DMS153 treated with DMSO at 0.1 percent for 48 hours (cell line): ENCODE measurements at regions not wholly inside any gene's neighbourhood (a gene's known extent, or its start where the extent isn't known, plus 50 kb on each side); places are given as distances from the start of the nearest gene placed in this dataset.

ENCODE experiments used
- DNase-seq: peaks from one replicate; lab custom pipeline; 2025; ENCODE audit not compliant: unreplicated experiment; lab: John Stamatoyannopoulos, UW

- no peak for DNase-seq
Observed at GRCh38 chr11:43602670-43603069, 77.9 kb upstream of the HSD17B12 start.

DNA sequence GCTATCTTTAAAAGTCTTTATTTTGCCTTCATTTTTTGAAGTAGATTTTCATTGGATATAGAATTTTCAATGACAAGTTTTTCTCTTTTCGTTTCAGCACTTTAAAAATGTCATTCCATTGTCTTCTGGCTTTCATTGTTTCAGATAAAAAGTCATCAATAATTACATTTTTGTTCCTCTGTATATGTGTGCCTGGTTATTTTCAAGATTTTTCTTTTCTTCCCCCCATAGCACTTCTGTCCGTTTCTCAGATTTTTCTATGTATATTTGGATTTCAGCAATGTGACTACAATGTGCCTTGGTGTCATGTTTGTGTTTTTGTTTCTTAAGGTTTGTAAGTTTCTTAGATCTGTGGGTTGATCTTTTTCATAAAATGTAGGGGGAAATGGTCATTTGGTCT, 66.3 kb upstream of the HSD17B12 start:
- DNase-seq, result no peak

DNA sequence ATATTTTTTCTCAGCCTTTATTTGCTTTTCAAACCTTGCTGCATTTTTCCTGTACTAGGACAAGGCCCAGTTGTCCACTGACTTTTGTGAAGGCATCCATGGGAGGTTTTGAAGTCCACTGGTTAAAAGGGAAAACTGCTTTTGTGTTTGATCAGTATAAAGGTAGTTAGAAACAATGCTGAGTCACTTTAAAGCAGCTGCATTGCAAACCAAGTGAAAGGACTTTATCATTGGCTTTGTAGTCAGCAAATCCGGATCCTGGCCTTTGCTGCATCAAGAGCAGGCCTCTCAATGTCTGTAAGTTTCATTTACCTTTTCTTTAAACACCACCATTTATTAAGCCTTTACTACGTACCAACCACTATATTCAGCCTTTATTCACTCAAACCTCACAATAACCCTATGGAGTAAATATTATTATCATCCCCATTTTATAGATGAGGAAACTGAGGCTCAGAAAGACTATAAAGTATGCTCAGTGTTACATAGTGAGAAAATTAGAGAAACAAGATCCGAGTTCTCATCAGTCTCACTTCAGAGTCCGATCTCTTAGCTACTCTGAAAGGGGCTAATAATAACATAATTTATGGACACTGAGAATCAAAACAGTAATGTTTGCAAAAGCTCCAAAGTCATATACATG, 60.6 kb upstream of the HSD17B12 start:
- DNase-seq, result no peak

GRCh38 chr11:43626798-43627197, 53.7 kb upstream of the HSD17B12 start:
- DNase-seq, result no peak
